Ovary (tissue), 3 donors: ENCODE measurements at regions not wholly inside any gene's neighbourhood (a gene's known extent, or its start where the extent isn't known, plus 50 kb on each side); places are given as distances from the start of the nearest gene placed in this dataset.

Source experiments
- POLR2A ChIP-seq: fragments of 450-650 bp; IDR thresholded peaks from one replicate; pipeline ENCODE4 v1.6.1; 2017; ENCODE audit warnings: antibody characterized with exemption, mild to moderate bottlenecking, moderate library complexity
- TF ChIP-seq, protein P1 (sequence below), 3 donors: fragments of 450-650 bp in 2 of 3; fragments of 200-600 bp in 1 of 3; IDR thresholded peaks; one replicate each; pipeline versions ENCODE4 v1.5.1 to v1.8.0; 2016 to 2022; ENCODE audit warnings: antibody characterized with exemption in 3 of 3, mild to moderate bottlenecking in 1 of 3
- donor health status: DM: no; HTN: no; CAD: no.

GRCh38 chr7:153475239-153475638, 577.0 kb upstream of the DPP6 start:
- TF ChIP-seq, protein P1, sequence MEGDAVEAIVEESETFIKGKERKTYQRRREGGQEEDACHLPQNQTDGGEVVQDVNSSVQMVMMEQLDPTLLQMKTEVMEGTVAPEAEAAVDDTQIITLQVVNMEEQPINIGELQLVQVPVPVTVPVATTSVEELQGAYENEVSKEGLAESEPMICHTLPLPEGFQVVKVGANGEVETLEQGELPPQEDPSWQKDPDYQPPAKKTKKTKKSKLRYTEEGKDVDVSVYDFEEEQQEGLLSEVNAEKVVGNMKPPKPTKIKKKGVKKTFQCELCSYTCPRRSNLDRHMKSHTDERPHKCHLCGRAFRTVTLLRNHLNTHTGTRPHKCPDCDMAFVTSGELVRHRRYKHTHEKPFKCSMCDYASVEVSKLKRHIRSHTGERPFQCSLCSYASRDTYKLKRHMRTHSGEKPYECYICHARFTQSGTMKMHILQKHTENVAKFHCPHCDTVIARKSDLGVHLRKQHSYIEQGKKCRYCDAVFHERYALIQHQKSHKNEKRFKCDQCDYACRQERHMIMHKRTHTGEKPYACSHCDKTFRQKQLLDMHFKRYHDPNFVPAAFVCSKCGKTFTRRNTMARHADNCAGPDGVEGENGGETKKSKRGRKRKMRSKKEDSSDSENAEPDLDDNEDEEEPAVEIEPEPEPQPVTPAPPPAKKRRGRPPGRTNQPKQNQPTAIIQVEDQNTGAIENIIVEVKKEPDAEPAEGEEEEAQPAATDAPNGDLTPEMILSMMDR (IDR thresholded peaks at IDR 0.05), result no peak
- no peak for TF ChIP-seq POLR2A
